DOHH2 (cell line): ENCODE measurements at regions not wholly inside any gene's neighbourhood (a gene's known extent, or its start where the extent isn't known, plus 50 kb on each side); places are given as distances from the start of the nearest gene placed in this dataset.

Experiments used
- H3F3A ChIP-seq: fragments of 200-600 bp; sonication (generic), shearing (Covaris generic); 2 replicates; pipeline ENCODE4 v1.6.0; 2016; ENCODE audit warnings: antibody characterized with exemption, mild to moderate bottlenecking; ENCODE audit not compliant: control insufficient read depth, insufficient read depth
- H3K27ac ChIP-seq: fragments of 200-600 bp; sonication (generic); 2 replicates; pipeline ENCODE4 v1.5.1; 2014; ENCODE audit warnings: low read depth, mild to moderate bottlenecking, low read length, moderate library complexity
- H3K27me3 ChIP-seq: fragments of 200-600 bp; sonication (generic); 2 replicates; pipeline ENCODE4 v1.6.1; 2014; ENCODE audit warnings: mild to moderate bottlenecking, low read length, mixed read lengths; ENCODE audit not compliant: control insufficient read depth
- H3K36me3 ChIP-seq: fragments of 200-600 bp; sonication (generic); 2 replicates; pipeline ENCODE4 v1.6.1; 2014; ENCODE audit warnings: mild to moderate bottlenecking, low read length, moderate library complexity, mixed read lengths; ENCODE audit not compliant: control insufficient read depth
- H3K4me1 ChIP-seq: fragments of 200-600 bp; sonication (generic); 2 replicates; pipeline ENCODE4 v1.6.1; 2014; ENCODE audit warnings: mild to moderate bottlenecking, low read length, mixed read lengths; ENCODE audit not compliant: control insufficient read depth
- H3K4me2 ChIP-seq: fragments of 200-600 bp; sonication (generic); 2 replicates; pipeline ENCODE4 v1.6.0; 2014; ENCODE audit warnings: mild to moderate bottlenecking, low read length, moderate library complexity
- H3K4me3 ChIP-seq: fragments of 200-600 bp; sonication (generic); 2 replicates; pipeline ENCODE4 v1.5.1; 2014; ENCODE audit warnings: mild to moderate bottlenecking, low read length, mixed read lengths
- H3K79me2 ChIP-seq: fragments of 200-600 bp; sonication (generic); 2 replicates; pipeline ENCODE4 v1.6.1; 2014; ENCODE audit warnings: mild to moderate bottlenecking, low read length, mixed read lengths; ENCODE audit not compliant: control insufficient read depth
- H3K9me2 ChIP-seq: fragments of 200-600 bp; sonication (generic); replicated peaks from 2 replicates; pipeline ENCODE4 v1.6.1; 2014; ENCODE audit warnings: mild to moderate bottlenecking, low read length, mixed read lengths; ENCODE audit not compliant: control insufficient read depth
- H3K9me3 ChIP-seq: fragments of 200-600 bp; sonication (generic); 2 replicates; pipeline ENCODE4 v1.6.1; 2014; ENCODE audit warnings: antibody characterized with exemption, low read length, mixed read lengths; ENCODE audit not compliant: control insufficient read depth, insufficient read depth
- H4K20me1 ChIP-seq: fragments of 200-600 bp; sonication (generic); 2 replicates; pipeline ENCODE4 v1.6.0; 2014; ENCODE audit warnings: low read depth, mild to moderate bottlenecking, antibody characterized with exemption, low read length, moderate library complexity; ENCODE audit not compliant: control insufficient read depth, insufficient read depth
- CTCF ChIP-seq: fragments of 200-600 bp; sonication (generic); IDR thresholded peaks from one replicate; pipeline ENCODE4 v1.5.1; 2014; ENCODE audit warnings: antibody characterized with exemption, mild to moderate bottlenecking, low read depth, low read length; ENCODE audit not compliant: poor library complexity, severe bottlenecking
- EZH2phosphoT487 ChIP-seq: fragments of 200-600 bp; sonication (generic); IDR thresholded peaks from 2 replicates; pipeline ENCODE4 v1.6.1; 2017; ENCODE audit warnings: borderline replicate concordance, mild to moderate bottlenecking, antibody characterized with exemption, low read length, moderate library complexity, mixed read lengths

DNA sequence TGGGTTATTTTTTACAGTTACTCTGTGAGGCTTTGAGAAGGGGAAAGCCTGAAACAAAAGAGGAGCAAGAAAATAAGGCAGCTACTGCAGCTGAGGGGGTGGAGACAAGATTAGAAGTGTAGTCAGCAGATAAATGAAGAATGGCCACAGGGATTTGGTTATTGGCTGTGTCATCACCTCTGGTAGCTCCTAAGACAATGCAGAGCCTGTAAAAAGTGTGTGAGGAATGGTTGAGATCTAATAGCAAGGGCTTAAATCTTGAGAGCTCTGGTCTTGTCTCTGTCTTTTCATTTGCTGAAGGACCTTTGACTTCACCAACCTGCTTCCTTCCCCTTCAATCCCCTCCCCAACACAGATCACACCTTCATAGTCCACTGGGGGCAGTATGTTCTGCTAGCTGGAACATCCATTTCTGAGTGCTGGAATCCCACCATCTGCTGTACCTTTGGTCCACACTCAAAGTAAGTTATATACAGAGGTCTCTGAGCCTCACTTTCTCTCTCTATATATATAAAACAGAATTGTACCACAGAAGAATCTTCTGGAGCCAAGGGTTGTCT, 213.7 kb upstream of the ZIC3 start:
- no peak overlapping the region for H3K4me3 ChIP-seq

DNA sequence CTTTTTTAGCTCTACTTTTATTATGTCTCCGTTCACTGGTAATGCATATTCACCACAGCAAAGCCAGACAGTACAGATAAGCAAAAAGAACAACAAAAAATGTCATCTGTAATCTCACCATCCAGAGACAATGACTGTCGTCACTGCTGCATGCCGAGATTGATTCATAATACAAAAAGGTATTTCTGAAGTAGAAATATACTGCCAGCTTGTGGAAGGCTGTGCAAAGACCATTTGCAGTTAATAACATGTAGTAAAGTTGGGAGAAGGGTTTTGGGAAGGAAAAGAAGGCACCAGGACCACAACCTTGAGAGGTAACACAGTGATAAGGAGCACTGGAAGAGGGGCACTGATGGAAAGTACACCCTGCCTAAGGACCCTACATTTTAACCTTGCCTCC, 223.0 kb upstream of the ZIC3 start:
- no peak overlapping the region for H3K27ac ChIP-seq
- no peaks in the 10 kb centered on the region for H3K9me3 ChIP-seq
- H3F3A ChIP-seq: no peaks in the 10 kb centered on the region
- H3K4me2 ChIP-seq: no peak overlapping the region
- no peaks in the 10 kb centered on the region for H3K27me3 ChIP-seq
- H4K20me1 ChIP-seq: no peaks in the 10 kb centered on the region
- H3K36me3 ChIP-seq: no peaks in the 10 kb centered on the region
- H3K9me2 ChIP-seq: no peaks in the 10 kb centered on the region
- no peaks in the 10 kb centered on the region for H3K79me2 ChIP-seq
- no peak overlapping the region for H3K4me3 ChIP-seq
- TF ChIP-seq CTCF (no peak), EZH2phosphoT487 (no peak)
- H3K4me1 ChIP-seq: no peaks in the 10 kb centered on the region

More for the DNA sequence above, 213.7 kb upstream of the ZIC3 start:
- H3K27me3 ChIP-seq: no peaks in the 10 kb centered on the region
- no peaks in the 10 kb centered on the region for H3K79me2 ChIP-seq
- no peak overlapping the region for H3K4me2 ChIP-seq
- no peaks in the 10 kb centered on the region for H3K4me1 ChIP-seq
- no peaks in the 10 kb centered on the region for H3K9me2 ChIP-seq
- H3K27ac ChIP-seq: no peak overlapping the region
- H3F3A ChIP-seq: no peaks in the 10 kb centered on the region
- no peaks in the 10 kb centered on the region for H3K36me3 ChIP-seq
- no peaks in the 10 kb centered on the region for H4K20me1 ChIP-seq
- H3K9me3 ChIP-seq: no peaks in the 10 kb centered on the region
- TF ChIP-seq EZH2phosphoT487 (no peak), CTCF (no peak)

DNA sequence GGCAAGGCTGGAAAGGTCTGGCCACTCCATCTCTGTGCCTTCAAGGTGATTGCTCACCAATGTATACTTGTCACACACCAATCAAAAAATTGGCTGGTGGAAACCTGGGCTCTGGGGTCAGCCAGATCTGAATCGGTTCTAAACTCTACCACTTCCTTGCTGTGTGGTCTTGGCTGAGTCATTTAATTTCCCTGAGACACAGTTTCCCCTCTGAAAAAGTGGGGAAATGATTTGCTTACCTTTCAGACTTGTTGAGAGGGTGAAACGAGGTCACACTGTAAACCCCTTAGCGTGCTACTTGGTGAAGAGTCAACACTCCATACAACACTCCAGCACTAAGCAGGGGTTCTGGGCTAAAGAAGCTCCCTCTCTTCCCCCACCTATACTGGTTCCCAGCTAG, 252.3 kb upstream of the ZIC3 start:
- H4K20me1 ChIP-seq: no peaks in the 10 kb centered on the region
- no peaks in the 10 kb centered on the region for H3F3A ChIP-seq
- TF ChIP-seq EZH2phosphoT487 (no peak), CTCF (no peak)
- H3K79me2 ChIP-seq: no peaks in the 10 kb centered on the region
- no peaks in the 10 kb centered on the region for H3K4me1 ChIP-seq
- no peak overlapping the region for H3K27ac ChIP-seq
- no peaks in the 10 kb centered on the region for H3K36me3 ChIP-seq
- H3K9me2 ChIP-seq: no peaks in the 10 kb centered on the region
- no peaks in the 10 kb centered on the region for H3K9me3 ChIP-seq
- no peak overlapping the region for H3K4me2 ChIP-seq
- H3K4me3 ChIP-seq: no peak overlapping the region
- H3K27me3 ChIP-seq: no peaks in the 10 kb centered on the region
